ENCODE measurements at regions not wholly inside any gene's neighbourhood (a gene's known extent, or its start where the extent isn't known, plus 50 kb on each side); places are given as distances from the start of the nearest gene placed in this dataset.
"Not testable (repeated sequence)": the region's sequence is repeated elsewhere in the genome, so short reads cannot be mapped to it uniquely, and the experiment has no call there.

DNA sequence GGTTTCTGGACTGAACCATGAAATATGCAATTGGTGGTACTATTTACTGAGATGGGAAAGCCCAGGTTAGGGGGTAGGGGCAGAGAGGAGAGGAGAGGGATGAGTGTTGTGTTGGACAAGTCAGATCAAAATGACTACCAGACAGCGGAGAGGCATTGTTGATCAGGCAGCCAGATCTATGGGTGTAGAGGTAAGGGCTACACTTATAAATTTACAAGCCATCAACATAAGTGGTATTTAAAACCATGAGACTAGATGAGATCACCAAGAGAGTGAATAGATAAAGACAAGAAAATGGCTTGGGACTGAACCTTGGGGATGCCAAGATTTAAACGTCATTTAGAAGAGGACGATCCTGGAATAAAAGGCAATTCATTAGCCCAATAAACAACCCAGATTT lies 123.4 kb downstream of the NXPE2 start:
- Histone ChIP-seq H3K4me1 (peaks cover 0 to 12% (median 9%) of the 10 kb centered on the region in 4 donors), H3K27ac (no peak overlapping the region), H3K36me3 (no peaks in the 10 kb centered on the region), H3K4me3 (no peak overlapping the region), H3K27me3 (no peaks in the 10 kb centered on the region), H3K9me3 (no peaks in the 10 kb centered on the region)
- TF ChIP-seq, protein P1, sequence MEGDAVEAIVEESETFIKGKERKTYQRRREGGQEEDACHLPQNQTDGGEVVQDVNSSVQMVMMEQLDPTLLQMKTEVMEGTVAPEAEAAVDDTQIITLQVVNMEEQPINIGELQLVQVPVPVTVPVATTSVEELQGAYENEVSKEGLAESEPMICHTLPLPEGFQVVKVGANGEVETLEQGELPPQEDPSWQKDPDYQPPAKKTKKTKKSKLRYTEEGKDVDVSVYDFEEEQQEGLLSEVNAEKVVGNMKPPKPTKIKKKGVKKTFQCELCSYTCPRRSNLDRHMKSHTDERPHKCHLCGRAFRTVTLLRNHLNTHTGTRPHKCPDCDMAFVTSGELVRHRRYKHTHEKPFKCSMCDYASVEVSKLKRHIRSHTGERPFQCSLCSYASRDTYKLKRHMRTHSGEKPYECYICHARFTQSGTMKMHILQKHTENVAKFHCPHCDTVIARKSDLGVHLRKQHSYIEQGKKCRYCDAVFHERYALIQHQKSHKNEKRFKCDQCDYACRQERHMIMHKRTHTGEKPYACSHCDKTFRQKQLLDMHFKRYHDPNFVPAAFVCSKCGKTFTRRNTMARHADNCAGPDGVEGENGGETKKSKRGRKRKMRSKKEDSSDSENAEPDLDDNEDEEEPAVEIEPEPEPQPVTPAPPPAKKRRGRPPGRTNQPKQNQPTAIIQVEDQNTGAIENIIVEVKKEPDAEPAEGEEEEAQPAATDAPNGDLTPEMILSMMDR (IDR thresholded peaks at IDR 0.05): no peak
- TF ChIP-seq POLR2A (IDR thresholded peaks at IDR 0.05): no peak
- no peak for TF ChIP-seq EP300 (IDR thresholded peaks at IDR 0.05)
- TF ChIP-seq POLR2AphosphoS5 (IDR thresholded peaks at IDR 0.05): no peak
- no peak for DNase-seq
- WGBS, 2 donors: 86 to 90% methylated on average over 3 of the region's 3 CpGs
- intact Hi-C loops (cut with DNase I): no loop called here

DNA sequence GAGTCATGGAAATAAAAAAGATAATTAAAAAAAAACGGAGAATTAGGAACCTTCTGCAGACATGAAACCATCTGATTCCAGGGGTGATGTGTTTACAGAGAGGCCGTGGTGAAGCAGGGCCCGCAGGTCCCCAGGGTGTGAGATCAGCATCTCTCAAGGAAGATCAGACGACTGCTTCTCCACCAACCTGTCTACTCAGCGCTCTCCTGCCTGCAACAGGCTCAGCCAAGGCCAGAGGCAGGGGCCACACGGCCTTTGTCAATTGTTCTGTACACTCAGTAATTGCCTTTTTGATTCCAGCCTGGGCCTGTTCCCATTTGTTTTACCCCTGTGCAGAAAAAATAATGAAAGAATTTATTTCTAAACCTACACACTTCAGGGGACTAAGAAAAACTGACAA lies 124.6 kb downstream of the NXPE2 start:
- Histone ChIP-seq H3K27me3 (no peaks in the 10 kb centered on the region), H3K9me3 (no peaks in the 10 kb centered on the region), H3K4me3 (no peak overlapping the region), H3K4me1 (peaks cover 0 to 1% (median under 1%) of the 10 kb centered on the region in 4 donors), H3K36me3 (no peaks in the 10 kb centered on the region), H3K27ac (no peak overlapping the region)
- intact Hi-C loops (cut with DNase I): no loop called here
- TF ChIP-seq, protein P1 (IDR thresholded peaks at IDR 0.05): no peak
- no peak for DNase-seq
- 68 to 77% methylated on average over 6 of the region's 6 CpGs for WGBS, 2 donors

DNA sequence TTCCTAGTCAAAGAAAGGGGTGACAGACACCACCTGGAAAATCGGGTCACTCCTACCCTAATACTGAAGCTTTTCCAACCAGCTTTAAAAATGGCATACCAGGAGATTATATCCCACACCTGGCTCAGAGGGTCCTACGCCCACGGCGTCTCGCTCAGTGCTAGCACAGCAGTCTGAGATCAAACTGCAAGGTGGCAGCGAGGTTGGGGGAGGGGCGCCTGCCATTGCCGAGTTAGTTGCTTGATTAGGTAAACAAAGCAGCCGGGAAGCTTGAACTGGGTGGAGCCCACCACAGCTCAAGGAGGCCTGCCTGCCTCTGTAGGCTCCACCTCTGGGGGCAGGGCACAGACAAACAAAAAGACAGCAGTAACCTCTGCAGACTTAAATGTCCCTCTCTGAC lies 127.1 kb downstream of the NXPE2 start:
- WGBS, 2 donors: 52 to 57% methylated on average over 9 of the region's 9 CpGs
- H3K4me1 ChIP-seq; intact Hi-C loops (cut with DNase I); H3K27me3 ChIP-seq; DNase-seq; H3K27ac ChIP-seq; H3K9me3 ChIP-seq; H3K36me3 ChIP-seq; H3K4me3 ChIP-seq: not testable (repeated sequence)

DNA sequence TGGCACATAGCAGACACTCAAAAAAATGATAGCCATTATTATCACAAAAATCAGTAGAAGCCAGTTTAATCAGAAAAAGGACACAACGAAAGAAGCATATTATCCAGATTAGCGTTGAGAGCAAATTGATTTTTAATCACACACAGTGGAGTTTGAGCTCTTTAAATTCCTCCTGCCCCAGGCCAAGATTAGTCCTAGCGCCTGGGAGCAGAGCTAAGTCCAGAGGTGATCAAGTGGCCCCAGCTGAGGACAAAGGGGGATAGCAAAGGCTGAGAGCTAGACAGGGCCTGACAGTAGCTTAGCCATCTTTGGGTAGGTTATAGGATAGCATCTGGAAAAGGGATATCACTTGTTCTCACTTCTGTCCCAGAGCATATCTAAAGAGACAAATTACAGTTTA lies 133.6 kb downstream of the NXPE2 start:
- H3K9me3 ChIP-seq: no peaks in the 10 kb centered on the region
- 92 to 93% methylated on average over 3 of the region's 3 CpGs for WGBS, 2 donors
- DNase-seq: no peak
- TF ChIP-seq POLR2AphosphoS5 (IDR thresholded peaks at IDR 0.05): no peak
- TF ChIP-seq, protein P1 (IDR thresholded peaks at IDR 0.05): no peak
- TF ChIP-seq EP300 (IDR thresholded peaks at IDR 0.05): no peak
- no peak for TF ChIP-seq POLR2A (IDR thresholded peaks at IDR 0.05)
- H3K4me1 ChIP-seq: no peaks in the 10 kb centered on the region
- no peak overlapping the region for H3K4me3 ChIP-seq
- intact Hi-C loops (cut with DNase I): no loop called here
- no peaks in the 10 kb centered on the region for H3K36me3 ChIP-seq
- no peaks in the 10 kb centered on the region for H3K27me3 ChIP-seq
- H3K27ac ChIP-seq: no peak overlapping the region

DNA sequence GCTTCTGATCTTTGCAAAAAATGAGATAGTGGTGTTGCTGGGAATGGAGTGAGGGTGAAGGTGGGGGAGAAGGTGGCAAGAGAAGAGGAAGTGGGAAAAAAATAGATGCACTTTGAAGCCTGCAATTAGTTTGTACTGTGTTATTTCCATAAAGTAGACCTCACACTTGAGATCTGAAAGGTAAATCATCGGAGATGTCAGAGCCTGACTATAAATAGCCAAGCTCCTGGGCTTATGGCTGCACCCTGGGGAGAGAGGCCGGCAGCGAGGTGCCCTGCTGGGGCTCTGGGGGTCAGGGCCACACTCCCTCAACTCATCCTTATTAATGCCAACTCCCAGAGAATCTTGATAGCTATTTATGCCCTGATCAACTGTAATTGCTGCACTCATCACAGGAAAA lies 134.4 kb downstream of the NXPE2 start:
- TF ChIP-seq EP300 (IDR thresholded peaks at IDR 0.05): no peak
- Histone ChIP-seq H3K4me3 (no peak overlapping the region), H3K4me1 (no peaks in the 10 kb centered on the region), H3K27me3 (peaks cover 0 to 6% (median 0%) of the 10 kb centered on the region in 3 donors), H3K27ac (no peak overlapping the region), H3K9me3 (no peaks in the 10 kb centered on the region), H3K36me3 (no peaks in the 10 kb centered on the region)
- 72 to 85% methylated on average over 3 of the region's 3 CpGs for WGBS, 2 donors
- no peak for DNase-seq
- intact Hi-C loops (cut with DNase I): no loop called here

DNA sequence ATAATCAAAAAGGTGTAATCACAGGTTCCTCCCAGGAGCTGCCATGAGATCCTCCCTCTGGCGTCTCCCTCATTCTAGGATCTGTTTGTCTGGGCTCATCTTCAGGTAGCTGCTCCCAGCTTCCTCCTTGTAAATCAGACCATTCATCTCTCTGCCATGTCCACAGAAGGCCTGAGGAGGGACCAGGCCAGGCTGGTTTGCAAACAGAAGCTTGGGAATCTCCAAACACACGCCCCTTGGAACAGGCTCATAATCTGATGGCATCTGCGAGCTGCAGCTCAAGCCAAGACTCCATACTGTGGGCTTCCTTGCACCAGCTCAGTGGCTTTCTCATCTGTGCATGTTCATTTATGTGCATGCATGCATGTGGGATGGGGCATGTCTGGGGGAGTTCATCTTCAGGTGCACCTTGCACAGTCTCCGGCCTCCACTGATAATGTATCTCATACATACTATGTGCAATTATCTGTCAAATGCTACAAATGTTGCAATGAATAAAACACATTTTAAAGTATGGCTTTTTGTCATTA lies 134.9 kb downstream of the NXPE2 start:
- WGBS, 2 donors: 75 to 79% methylated on average over 4 of the region's 4 CpGs

More for the DNA sequence above, 134.9 kb downstream of the NXPE2 start:
- TF ChIP-seq, protein P1 (IDR thresholded peaks at IDR 0.05): no peak
- TF ChIP-seq EP300 (IDR thresholded peaks at IDR 0.05) (no peak), POLR2AphosphoS5 (IDR thresholded peaks at IDR 0.05) (no peak), POLR2A (IDR thresholded peaks at IDR 0.05) (no peak)
- H3K9me3 ChIP-seq: no peaks in the 10 kb centered on the region
- DNase-seq: no peak
- H3K27me3 ChIP-seq: peaks cover 0 to 7% (median 0%) of the 10 kb centered on the region in 3 donors
- no peak overlapping the region for H3K4me3 ChIP-seq
- H3K27ac ChIP-seq: no peak overlapping the region
- intact Hi-C loops (cut with DNase I): no loop called here
- H3K4me1 ChIP-seq: no peaks in the 10 kb centered on the region
- no peaks in the 10 kb centered on the region for H3K36me3 ChIP-seq
